IMR-90 (cell line): ENCODE measurements at regions not wholly inside any gene's neighbourhood (a gene's known extent, or its start where the extent isn't known, plus 50 kb on each side); places are given as distances from the start of the nearest gene placed in this dataset.

ENCODE experiments used
- ATAC-seq: fragments of 200-7000 bp; cut with Tn5 transposase; 2 replicates; pipeline ENCODE4 v1.9.1; 2020; ENCODE audit warnings: low read depth, mild to moderate bottlenecking, moderate library complexity
- BruUV-seq: library from RNA; stranded (reverse); fragments of 400-500 nt; replicated peaks from 2 replicates; lab custom pipeline; 2021; lab: Mats Ljungman, UMichigan
- CTCF ChIA-PET: fragments of 300-600 bp; formaldehyde crosslinking; extraction: SDS; loops from one replicate; lab custom pipeline; 2021; ENCODE audit warnings: antibody characterized with exemption; lab: Yijun Ruan, JAX
- POLR2A ChIA-PET: fragments of 300-600 bp; sonication (Branson Sonifier 250); formaldehyde crosslinking; loops from one replicate; lab custom pipeline; 2022; ENCODE audit warnings: antibody characterized with exemption; ENCODE audit not compliant: unreplicated experiment; lab: Charles Lee
- DNase-seq: peaks from one replicate; pipeline ENCODE4 v3.0.0; 2013
- H2AFZ ChIP-seq: replicated peaks from 2 replicates; pipeline ENCODE3; 2013; ENCODE audit warnings: low read length, mild to moderate bottlenecking; ENCODE audit not compliant: poor library complexity
- H2AK5ac ChIP-seq: 2 replicates; pipeline ENCODE4 v1.6.1; 2013; ENCODE audit warnings: low read depth, low read length, inconsistent platforms
- H2AK9ac ChIP-seq: replicated peaks from 2 replicates; pipeline ENCODE3; 2013; ENCODE audit warnings: mild to moderate bottlenecking, low read depth, low read length, moderate library complexity; ENCODE audit not compliant: poor library complexity
- H2BK120ac ChIP-seq: 2 replicates; pipeline ENCODE4 v1.6.1; 2013; ENCODE audit warnings: low read depth, low read length, inconsistent platforms
- H2BK15ac ChIP-seq: 3 replicates; pipeline ENCODE4 v1.6.1; 2013; ENCODE audit warnings: low read depth, low read length, inconsistent platforms
- H2BK20ac ChIP-seq: 2 replicates; pipeline ENCODE4 v1.6.1; 2013; ENCODE audit warnings: low read depth, mild to moderate bottlenecking, inconsistent platforms, low read length, moderate library complexity
- H2BK5ac ChIP-seq: 2 replicates; pipeline ENCODE4 v1.6.1; 2013; ENCODE audit warnings: mild to moderate bottlenecking, low read depth, low read length, inconsistent platforms; ENCODE audit not compliant: poor library complexity, severe bottlenecking
- H3K14ac ChIP-seq: replicated peaks from 2 replicates; pipeline ENCODE4 v1.6.1; 2013; ENCODE audit warnings: low read depth, low read length, inconsistent platforms
- H3K18ac ChIP-seq: 2 replicates; pipeline ENCODE4 v1.6.1; 2013; ENCODE audit warnings: low read depth, low read length, control low read depth
- H3K23ac ChIP-seq: 2 replicates; pipeline ENCODE4 v1.6.1; 2013; ENCODE audit warnings: low read depth, low read length, inconsistent platforms
- H3K27ac ChIP-seq: 2 replicates; pipeline ENCODE4 v1.5.1; 2013; ENCODE audit warnings: mild to moderate bottlenecking, control low read depth, low read length; ENCODE audit not compliant: insufficient read depth
- H3K27me3 ChIP-seq: 2 replicates; pipeline ENCODE4 v1.6.1; 2013; ENCODE audit warnings: low read length; ENCODE audit not compliant: control insufficient read depth, insufficient read depth
- H3K36me3 ChIP-seq: 2 replicates; pipeline ENCODE4 v1.6.1; 2013; ENCODE audit warnings: low read length, mixed read lengths; ENCODE audit not compliant: control insufficient read depth, insufficient read depth
- H3K4ac ChIP-seq: 2 replicates; pipeline ENCODE4 v1.6.1; 2013; ENCODE audit warnings: low read depth, low read length, inconsistent platforms
- H3K4me1 ChIP-seq: 2 replicates; pipeline ENCODE4 v1.6.1; 2013; ENCODE audit warnings: low read length, mixed read lengths; ENCODE audit not compliant: control insufficient read depth, insufficient read depth
- H3K4me2 ChIP-seq: 2 replicates; pipeline ENCODE4 v1.6.1; 2013; ENCODE audit warnings: low read depth, mild to moderate bottlenecking, control low read depth, low read length, moderate library complexity
- H3K4me3 ChIP-seq: 2 replicates; pipeline ENCODE4 v1.5.1; 2013; ENCODE audit warnings: low read depth, mild to moderate bottlenecking, control low read depth, low read length, moderate library complexity; ENCODE audit not compliant: insufficient read depth
- H3K56ac ChIP-seq: 2 replicates; pipeline ENCODE4 v1.6.1; 2013; ENCODE audit warnings: low read length, inconsistent platforms; ENCODE audit not compliant: insufficient read depth; ENCODE audit errors: extremely low read depth
- H3K79me1 ChIP-seq, 2 experiments: 2 replicates each; pipeline ENCODE4 v1.6.1; 2013; ENCODE audit warnings: low read length in 2 of 2, inconsistent platforms in 1 of 2, low read depth in 1 of 2
- H3K9ac ChIP-seq: 2 replicates; pipeline ENCODE4 v1.6.1; 2013; ENCODE audit warnings: low read depth, low read length, control low read depth
- H3K9me1 ChIP-seq: 2 replicates; pipeline ENCODE4 v1.6.1; 2013; ENCODE audit warnings: low read length, inconsistent platforms; ENCODE audit not compliant: insufficient read depth
- H3K9me3 ChIP-seq: 2 replicates; pipeline ENCODE4 v1.6.1; 2013; ENCODE audit warnings: low read length; ENCODE audit not compliant: control insufficient read depth, insufficient read depth
- H4K20me1 ChIP-seq: 2 replicates; pipeline ENCODE4 v1.6.1; 2013; ENCODE audit warnings: low read length, inconsistent platforms; ENCODE audit not compliant: insufficient read depth
- H4K5ac ChIP-seq: 2 replicates; pipeline ENCODE4 v1.6.1; 2013; ENCODE audit warnings: mild to moderate bottlenecking, low read depth, low read length, control low read depth
- H4K8ac ChIP-seq, 2 experiments: 2 replicates each; pipeline ENCODE4 v1.6.1; 2013; ENCODE audit warnings: low read depth in 2 of 2, low read length in 2 of 2, control low read depth in 1 of 2, inconsistent platforms in 1 of 2
- H4K91ac ChIP-seq: 2 replicates; pipeline ENCODE4 v1.6.1; 2013; ENCODE audit warnings: low read depth, low read length, inconsistent platforms; ENCODE audit not compliant: insufficient read depth
- MAZ ChIP-seq: IDR thresholded peaks from 2 replicates; pipeline ENCODE4 v1.6.1; 2012; ENCODE audit warnings: low read depth, mild to moderate bottlenecking, low read length, improper control_type of control experiment, moderate library complexity, borderline replicate concordance
- MXI1 ChIP-seq: IDR thresholded peaks from 2 replicates; pipeline ENCODE4 v1.6.1; 2012; ENCODE audit warnings: low read depth, mild to moderate bottlenecking, low read length, moderate library complexity, borderline replicate concordance
- POLR2A ChIP-seq: IDR thresholded peaks from 2 replicates; pipeline ENCODE4 v1.6.1; 2012; ENCODE audit warnings: mild to moderate bottlenecking, low read depth, low read length
- RAD21 ChIP-seq: IDR thresholded peaks from 2 replicates; pipeline ENCODE4 v1.6.1; 2012; ENCODE audit warnings: low read length, improper control_type of control experiment
- RFX5 ChIP-seq: IDR thresholded peaks from 2 replicates; pipeline ENCODE4 v1.8.0; 2012; ENCODE audit warnings: low read depth, mild to moderate bottlenecking, low read length, moderate library complexity
- SMC3 ChIP-seq: fragments of 150-350 bp; IDR thresholded peaks from 2 replicates; pipeline ENCODE4 v1.6.1; 2016; ENCODE audit warnings: low read depth, mild to moderate bottlenecking, antibody characterized with exemption, low read length, moderate library complexity
- WGBS, 2 experiments: methylation state at CpG; one replicate each; pipeline versions ENCODE4 v1.1.5 to v1.1.7; 2013; ENCODE audit warnings: missing lambda C conversion rate in 2 of 2; ENCODE audit not compliant: insufficient read length in 1 of 2; ENCODE audit errors: extremely low coverage in 2 of 2; 5-methylcytosine and 5-hydroxymethylcytosine counted together
- dilution Hi-C: fragments of 300-500 bp; cut with HindIII; formaldehyde crosslinking; loops from one replicate; pipeline ENCODE4 v1.14.3; 2018; ENCODE audit warnings: low sequenced_read_pairs; ENCODE audit not compliant: unreplicated experiment
- in situ Hi-C: fragments of 300-500 bp; cut with MboI; formaldehyde crosslinking; loops from 3 replicates; pipeline ENCODE4 v1.14.3; 2019; ENCODE audit warnings: low sequenced_read_pairs, inconsistent platforms, mixed read lengths
- intact Hi-C: fragments of 100-400 bp; cut with micrococcal nuclease; formaldehyde crosslinking; loops from 2 replicates; pipeline ENCODE4 v1.10.0; 2022

- Histone ChIP-seq H2AFZ (no peak overlapping the region), H3K9me1 (no peaks in the 10 kb centered on the region), H3K4me3 (no peak overlapping the region), H3K36me3 (no peaks in the 10 kb centered on the region), H3K9ac (no peak overlapping the region), H4K8ac (no peak overlapping the region), H2AK5ac (no peak overlapping the region), H3K23ac (no peak overlapping the region), H3K9me3 (no peaks in the 10 kb centered on the region), H2BK120ac (no peak overlapping the region), H3K14ac (no peak overlapping the region), H3K18ac (no peak overlapping the region), H3K56ac (no peak overlapping the region), H4K91ac (no peak overlapping the region), H2BK5ac (no peak overlapping the region), H3K27ac (no peak overlapping the region), H4K5ac (no peak overlapping the region), H3K4me2 (no peak overlapping the region), H3K4ac (no peak overlapping the region), H2BK15ac (no peak overlapping the region), H2BK20ac (no peak overlapping the region), H3K79me1 (no peaks in the 10 kb centered on the region), H3K4me1 (no peaks in the 10 kb centered on the region), H4K20me1 (no peaks in the 10 kb centered on the region), H2AK9ac (no peak overlapping the region), H3K27me3 (no peaks in the 10 kb centered on the region; the same call in 1 of the 2 replicates)
- dilution Hi-C loops: no loop called here
- BruUV-seq: no TSS peak
- no peak for TF ChIP-seq SMC3
- no peak for TF ChIP-seq MAZ
- no peak for TF ChIP-seq RFX5
- TF ChIP-seq RAD21: no peak
- TF ChIP-seq POLR2A: no peak
- TF ChIP-seq MXI1: no peak
- ATAC-seq (no peak), DNase-seq (no peak)
- intact Hi-C loops: no loop called here
- WGBS, 2 experiments: 88% methylated on average over 16 of the region's 26 CpGs; no CpG with 5 or more reads in 1 of the 2 experiments
- in situ Hi-C loops: no loop called here
- CTCF ChIA-PET: no interaction called here
- POLR2A ChIA-PET: no interaction called here
These were observed 256.6 kb upstream of the ID2 start for GRCh38 chr2:8424997-8425900.
